22Rv1 (cell line): ENCODE measurements at regions not wholly inside any gene's neighbourhood (a gene's known extent, or its start where the extent isn't known, plus 50 kb on each side); places are given as distances from the start of the nearest gene placed in this dataset.

Experiments used
- H3K27ac ChIP-seq: fragments of 450-650 bp; 2 replicates; pipeline ENCODE4 v1.5.1; 2017
- ZFX ChIP-seq: fragments of 450-650 bp; IDR thresholded peaks from 2 replicates; pipeline ENCODE4 v1.6.1; 2017; ENCODE audit warnings: antibody characterized with exemption, borderline replicate concordance
- TF ChIP-seq, protein P1 (sequence below): fragments of 450-650 bp; IDR thresholded peaks from 2 replicates; pipeline ENCODE4 v1.5.1; 2017; ENCODE audit warnings: mild to moderate bottlenecking

DNA sequence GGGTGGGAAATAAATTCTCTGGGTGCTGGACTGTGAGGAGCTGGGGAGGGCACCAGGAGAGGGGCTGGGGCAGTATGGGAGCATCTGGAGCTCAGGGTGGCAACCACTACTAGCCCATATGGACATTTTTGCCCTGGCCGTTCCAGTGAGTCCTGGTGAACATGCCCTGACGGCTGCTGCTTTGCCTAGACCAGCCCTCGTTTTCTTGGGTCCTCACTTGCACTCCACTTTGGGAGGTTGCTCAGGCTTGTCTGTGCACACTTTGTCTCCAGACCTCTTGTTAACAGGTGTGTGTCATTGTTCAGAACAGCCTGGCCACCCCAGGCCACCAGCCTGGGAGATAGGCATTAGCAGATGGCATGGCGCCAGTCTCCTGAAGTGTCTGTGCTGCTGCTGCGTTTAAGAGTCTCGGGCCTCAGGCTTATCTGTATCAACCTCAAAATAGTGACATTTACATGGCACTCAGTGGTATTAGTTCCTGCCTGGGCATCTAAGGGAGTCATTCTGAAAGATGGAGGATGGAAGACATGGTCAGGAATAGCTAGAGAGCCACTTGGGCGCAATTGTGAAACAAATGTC is 190.5 kb downstream of the PTPRU start:
- no peak overlapping the region for H3K27ac ChIP-seq
- no peak for TF ChIP-seq ZFX
- TF ChIP-seq, protein P1, sequence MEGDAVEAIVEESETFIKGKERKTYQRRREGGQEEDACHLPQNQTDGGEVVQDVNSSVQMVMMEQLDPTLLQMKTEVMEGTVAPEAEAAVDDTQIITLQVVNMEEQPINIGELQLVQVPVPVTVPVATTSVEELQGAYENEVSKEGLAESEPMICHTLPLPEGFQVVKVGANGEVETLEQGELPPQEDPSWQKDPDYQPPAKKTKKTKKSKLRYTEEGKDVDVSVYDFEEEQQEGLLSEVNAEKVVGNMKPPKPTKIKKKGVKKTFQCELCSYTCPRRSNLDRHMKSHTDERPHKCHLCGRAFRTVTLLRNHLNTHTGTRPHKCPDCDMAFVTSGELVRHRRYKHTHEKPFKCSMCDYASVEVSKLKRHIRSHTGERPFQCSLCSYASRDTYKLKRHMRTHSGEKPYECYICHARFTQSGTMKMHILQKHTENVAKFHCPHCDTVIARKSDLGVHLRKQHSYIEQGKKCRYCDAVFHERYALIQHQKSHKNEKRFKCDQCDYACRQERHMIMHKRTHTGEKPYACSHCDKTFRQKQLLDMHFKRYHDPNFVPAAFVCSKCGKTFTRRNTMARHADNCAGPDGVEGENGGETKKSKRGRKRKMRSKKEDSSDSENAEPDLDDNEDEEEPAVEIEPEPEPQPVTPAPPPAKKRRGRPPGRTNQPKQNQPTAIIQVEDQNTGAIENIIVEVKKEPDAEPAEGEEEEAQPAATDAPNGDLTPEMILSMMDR: no peak

DNA sequence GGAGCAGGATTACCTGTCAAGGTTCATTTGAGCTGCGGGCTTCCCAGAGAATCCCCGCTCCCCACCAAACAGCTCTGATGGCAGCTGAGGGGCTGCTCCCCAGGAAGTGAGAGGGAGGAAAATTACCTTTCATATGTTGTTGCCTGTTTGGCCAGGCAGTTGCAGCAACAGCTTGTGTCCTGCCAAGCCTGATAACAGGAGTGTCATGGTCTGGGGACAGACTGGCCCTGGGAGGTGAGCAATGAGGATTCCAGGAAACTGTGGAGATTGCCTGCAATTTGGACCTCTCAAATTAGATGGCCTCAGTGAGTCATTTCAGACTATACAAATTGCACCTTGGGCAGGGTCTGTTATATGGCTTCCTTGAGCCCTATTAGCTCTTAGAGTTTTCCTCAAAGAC is 189.3 kb downstream of the PTPRU start:
- no peak overlapping the region for H3K27ac ChIP-seq
- TF ChIP-seq, protein P1: no peak
- TF ChIP-seq ZFX: no peak

DNA sequence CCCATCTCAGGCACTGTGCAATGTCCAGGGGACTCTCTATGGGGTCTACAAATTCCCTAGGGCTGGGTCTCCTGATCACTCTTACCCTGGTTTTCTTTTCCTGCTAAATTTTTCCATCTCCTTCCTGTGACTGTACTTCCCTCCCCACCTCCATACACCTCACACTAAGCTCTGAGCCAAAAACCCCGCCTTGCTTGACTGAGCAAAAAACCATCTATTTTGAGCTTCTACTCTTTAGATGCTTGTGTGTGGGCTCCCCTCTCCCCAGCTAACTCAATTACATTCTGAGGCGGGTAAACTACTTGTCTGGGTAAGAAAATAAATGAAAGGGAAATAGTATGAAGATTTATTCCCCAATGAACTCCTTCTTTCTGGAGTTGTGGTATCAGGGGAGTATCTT is 187.9 kb downstream of the PTPRU start:
- no peak overlapping the region for H3K27ac ChIP-seq
- TF ChIP-seq, protein P1: no peak
- no peak for TF ChIP-seq ZFX

DNA sequence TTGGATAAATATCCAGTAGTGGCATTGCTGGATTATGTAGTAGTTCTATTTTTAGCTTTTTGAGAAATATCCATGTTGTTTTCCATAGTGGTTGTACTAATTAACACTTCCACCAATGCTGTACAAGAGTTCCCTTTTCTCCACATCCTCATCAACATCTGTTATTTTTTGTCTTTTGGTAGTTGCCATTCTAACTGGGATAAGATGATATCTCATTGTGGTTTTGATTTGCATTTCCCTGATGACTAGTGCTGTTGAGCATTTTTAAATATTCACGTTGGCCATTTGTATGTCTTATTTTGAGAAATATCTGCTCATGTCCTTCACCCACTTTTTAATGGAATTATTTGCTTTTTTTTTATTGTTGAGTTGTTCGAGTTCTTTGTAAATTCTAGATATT is 183.9 kb downstream of the PTPRU start:
- TF ChIP-seq ZFX: no peak
- TF ChIP-seq, protein P1: no peak
- H3K27ac ChIP-seq: no peak overlapping the region

DNA sequence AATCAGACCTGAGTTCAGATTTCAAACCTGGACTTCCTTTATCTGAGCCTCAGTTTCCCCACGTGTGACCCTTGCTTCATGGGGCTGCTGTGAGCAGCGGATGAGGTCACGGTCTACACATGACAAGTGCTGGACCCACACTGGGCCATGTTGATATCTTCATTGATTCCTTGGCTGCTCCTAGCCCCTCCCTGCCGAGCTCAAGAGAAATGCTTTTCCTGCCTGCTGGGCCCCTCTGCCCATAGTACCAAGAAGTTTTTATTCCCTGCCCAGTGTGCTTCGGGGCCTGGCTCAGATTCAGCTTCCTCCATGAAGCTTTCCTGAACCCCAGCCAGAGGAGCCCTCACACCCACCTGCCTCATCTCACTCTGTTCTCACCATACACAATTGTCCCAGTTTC is 181.6 kb downstream of the PTPRU start:
- H3K27ac ChIP-seq: no peak overlapping the region
- TF ChIP-seq ZFX: no peak
- TF ChIP-seq, protein P1: no peak

DNA sequence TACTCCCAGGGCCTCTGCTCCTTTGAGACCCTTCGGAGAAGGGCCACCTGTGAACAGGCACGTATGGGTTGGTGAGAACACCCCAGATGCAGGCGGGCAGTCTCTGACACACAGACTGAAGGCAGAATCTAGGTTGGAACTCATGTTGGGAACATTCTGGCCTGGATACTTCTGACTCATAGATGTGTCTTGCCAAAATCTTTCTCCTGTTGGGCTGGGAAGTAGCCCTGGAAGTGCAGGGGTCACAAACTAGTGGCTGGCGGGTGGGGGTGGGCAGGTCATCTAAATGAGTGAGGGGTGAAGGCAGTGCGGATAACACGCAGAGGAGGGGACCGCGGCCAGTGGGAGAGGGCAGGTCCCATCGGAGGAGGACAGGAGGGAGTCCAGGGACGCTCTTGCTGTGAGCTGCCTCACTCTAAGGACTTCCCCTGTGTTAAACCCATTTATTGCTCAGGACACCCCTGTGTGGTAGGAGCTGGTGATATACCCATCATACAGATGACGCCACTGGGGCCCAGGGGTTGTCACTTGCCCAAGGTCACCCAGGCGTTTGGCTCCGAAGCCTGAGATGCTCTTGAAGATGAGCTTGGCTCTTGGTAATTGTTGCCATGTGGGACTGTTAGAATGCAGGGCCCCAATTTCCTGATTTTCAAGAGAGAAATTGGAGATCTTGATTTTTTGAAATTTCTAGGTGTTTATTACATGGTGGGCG is 181.0 kb downstream of the PTPRU start:
- TF ChIP-seq, protein P1: no peak
- no peak for TF ChIP-seq ZFX
- H3K27ac ChIP-seq: no peak overlapping the region

DNA sequence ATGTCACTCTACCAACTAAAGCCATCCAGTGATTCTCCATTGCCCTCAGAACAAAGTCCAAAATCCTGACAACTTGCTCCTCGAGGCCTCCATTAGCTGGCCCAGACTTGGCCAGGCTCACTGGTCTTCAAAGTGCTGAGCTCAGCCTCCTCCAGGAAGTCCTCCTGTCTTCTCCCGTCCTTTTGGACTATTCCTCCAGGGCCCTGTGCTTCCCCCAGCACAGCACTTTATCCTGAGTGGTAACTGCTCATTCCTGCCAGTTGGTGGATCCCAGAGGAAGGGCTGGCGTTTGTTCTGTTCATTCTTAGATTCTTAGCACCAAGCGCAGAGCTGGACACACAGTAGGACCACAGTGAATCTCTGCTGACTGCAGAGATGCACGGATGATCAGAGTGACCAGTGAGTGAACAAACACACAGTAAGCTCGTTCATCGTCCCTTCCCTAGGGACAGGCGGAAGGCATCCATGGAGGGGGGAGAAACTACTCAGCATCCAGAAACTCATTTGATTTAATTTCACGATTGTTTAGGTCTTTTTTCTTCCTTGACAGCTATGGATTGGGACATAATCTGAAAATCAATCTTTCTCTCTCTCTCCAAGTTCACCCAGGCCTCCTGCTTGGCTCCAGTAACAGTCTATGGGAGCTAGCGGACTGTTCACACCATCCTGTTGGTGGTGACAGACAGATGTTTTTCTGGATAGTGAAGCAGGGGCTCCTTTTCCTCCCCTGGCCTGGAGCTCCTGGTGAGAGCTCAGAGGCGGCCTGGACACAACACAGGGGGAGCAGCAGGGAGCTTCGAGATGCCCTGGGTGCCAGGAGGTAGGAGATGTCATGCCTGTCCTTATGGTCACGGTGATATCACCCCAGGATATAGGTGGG is 180.2 kb downstream of the PTPRU start:
- H3K27ac ChIP-seq: no peak overlapping the region

More for the DNA sequence above, 180.2 kb downstream of the PTPRU start:
- TF ChIP-seq ZFX: no peak
- TF ChIP-seq, protein P1: no peak
